Activated CD4-positive, alpha-beta T cell treated with anti-CD3 and anti-CD28 coated beads, Interleukin-2, amount 50 U/mL, for 1 hour (primary cell): ENCODE measurements at regions not wholly inside any gene's neighbourhood (a gene's known extent, or its start where the extent isn't known, plus 50 kb on each side); places are given as distances from the start of the nearest gene placed in this dataset.

Experiments
- DNase-seq: peaks from one replicate; pipeline ENCODE4 v3.0.0-alpha.2; 2020

DNA sequence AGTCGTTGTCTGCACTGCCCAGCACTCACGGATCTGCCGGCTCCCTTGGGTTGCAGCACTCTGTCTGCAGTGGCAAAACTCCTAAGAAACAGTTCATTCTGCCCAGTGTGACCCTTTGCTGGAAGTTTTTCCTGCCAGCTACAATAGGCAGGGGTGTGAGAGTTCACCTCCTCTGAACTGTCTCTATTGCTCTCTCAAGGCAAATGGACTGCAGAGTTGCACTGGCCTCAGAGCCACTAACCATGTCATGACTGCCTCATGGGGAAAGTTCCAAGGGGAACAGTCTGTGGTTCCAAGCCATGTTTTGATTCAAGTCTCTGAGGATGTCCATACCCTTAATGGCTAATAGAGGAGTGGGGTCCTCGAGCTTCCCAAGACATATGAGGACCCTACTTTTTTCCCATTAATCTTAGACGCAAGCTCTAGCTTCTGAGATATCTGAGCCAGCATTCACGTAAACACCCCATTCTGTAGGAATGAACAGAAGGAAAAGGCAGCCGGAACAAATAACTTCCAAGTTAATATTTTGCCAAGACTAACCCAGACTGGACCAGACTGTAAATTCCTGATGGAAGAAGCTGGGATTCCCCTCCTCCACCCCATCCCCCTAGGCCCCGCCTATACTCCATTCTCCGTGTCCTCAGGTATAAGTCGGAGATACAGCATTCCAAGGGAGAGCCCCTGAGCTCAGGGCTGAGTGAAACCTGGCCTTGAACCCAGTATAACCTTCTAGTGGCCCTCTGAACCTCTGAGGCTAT, 93.8 kb upstream of the AKT3 start:
- no peak for DNase-seq

- no peak for DNase-seq
These were observed 92.4 kb upstream of the AKT3 start for GRCh38 chr1:243942196-243943150.

- DNase-seq: no peak
These were observed 90.4 kb upstream of the AKT3 start for GRCh38 chr1:243940451-243940850.

DNA sequence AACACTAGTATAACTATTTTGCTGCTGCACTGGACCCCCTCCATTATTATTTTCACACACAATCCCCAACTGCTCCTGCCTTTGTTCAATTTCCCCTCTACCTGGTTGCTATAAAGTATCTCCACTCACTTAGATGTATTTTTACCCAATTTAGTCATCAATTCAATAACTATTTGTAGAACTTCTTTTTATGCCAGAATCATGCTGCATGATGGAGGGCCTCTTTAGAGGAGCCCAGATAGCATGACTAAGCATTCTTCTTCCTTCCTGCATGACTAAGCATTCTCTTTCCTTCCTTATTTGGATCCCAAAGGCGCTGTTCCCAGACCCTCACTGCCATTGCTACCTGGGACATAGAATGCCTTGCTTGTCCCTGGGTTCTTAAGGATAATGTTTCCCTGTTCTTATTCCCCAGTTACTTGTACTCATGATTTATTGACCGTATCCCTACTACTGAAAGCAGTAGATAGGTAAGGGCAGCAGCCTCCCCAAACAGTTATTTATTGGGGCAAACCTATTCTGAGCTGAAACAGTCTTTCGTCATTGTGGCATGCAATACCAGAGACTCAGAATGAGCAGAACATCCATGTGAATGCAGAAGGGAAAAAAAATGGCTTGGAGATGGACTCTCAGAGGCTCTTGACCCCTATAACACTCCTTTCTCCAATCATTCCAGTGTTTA, 89.3 kb upstream of the AKT3 start:
- no peak for DNase-seq

- DNase-seq: no peak
These were observed 88.2 kb upstream of the AKT3 start for GRCh38 chr1:243938208-243938607.

DNA sequence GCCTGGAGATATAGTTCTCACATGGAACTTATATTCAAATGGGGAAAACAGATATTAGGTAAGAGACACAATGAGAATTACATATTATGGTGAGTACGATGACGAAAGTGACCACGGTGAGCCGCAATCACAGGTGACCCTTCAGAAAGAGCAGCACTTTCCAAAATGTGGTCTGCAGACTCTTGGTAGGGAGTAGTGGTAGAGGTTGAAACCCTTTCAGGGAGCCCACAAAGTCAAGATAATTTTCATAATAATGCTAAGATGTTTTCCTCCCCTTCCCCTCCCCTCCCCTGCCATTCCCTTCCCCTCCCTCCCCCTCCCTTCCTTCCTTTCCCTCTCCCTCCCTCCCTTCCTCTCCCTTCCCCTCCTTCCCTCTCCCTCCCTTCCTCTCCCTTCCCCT, 83.5 kb upstream of the AKT3 start:
- no peak for DNase-seq

- DNase-seq: no peak
These were observed 81.9 kb upstream of the AKT3 start for GRCh38 chr1:243931957-243932356.

- no peak for DNase-seq
These were observed 81.0 kb upstream of the AKT3 start for GRCh38 chr1:243930822-243931671.

DNA sequence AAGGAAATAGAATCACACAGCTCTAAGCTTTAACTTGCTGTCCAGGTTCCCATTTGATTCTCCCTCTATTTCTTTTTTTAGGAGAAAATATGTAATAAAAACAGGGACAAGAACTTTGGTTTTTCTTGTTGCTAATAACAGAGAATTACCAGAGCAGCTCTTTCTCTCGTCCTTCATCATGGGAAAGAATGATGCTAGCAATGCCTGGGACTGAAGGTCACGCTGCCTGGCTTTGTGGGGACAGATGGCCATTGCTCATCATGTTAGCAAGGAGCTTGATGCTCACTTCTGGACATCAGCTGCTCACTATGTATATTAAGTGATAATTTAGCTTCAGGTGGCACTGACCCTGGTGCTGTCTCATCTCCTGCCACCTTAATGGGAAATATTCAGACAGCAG, 77.3 kb upstream of the AKT3 start:
- no peak for DNase-seq

- no peak for DNase-seq
These were observed 76.8 kb upstream of the AKT3 start for GRCh38 chr1:243926803-243927245.

DNA sequence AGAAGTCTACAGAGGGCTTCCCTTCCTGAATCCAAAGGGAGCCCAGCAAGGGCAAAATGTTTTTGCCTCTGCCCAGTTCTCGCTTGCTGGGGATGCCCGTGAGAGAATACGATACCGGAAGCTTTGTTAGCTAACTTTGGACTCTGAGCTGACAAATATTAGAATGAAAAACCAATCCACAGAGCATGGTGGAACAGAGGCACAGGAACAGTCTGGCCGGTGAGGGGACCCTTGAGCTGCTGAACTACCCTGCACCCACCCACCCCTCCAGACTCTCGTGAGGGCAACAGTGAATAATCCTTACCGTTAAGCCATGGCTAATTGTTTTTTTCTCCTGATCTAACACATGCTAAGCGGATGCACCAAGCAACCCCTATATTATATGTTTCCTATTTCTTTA, 76.3 kb upstream of the AKT3 start:
- DNase-seq: no peak

DNA sequence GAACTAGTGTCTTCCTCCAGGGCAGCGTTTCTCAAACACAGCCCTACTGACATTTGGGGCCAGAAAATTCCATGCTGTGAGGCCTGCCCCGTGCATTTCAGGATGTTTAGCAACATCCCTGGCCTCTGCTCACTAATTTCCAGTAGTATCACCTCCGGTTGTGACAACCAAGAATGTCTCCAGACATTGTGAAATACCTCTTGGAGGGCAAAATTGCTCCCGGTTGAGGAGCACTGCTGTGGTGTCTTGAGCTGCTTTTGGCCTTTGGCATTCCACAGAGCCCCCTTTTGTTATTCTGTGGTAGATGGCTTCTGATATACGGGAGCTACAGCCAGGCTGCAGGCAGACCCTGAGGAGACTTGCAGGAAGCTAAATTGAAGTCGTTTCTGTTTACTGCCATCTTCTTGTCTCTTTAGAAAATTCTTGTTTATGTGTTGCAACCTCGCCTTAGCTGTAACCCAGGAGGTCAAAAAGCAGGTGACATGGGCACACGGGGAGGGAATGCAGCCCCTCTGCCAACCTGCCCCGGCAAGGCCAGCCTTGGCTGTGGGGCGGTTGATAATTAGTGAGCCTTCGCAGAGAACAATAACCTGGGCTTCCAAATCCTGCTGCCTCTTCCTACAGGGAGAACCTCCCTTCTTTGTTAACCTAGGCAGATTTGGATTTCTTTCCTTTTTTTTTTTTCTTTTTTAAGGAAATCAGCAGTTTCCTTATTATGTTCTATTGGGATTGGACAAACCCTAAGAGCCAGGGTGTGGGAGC, 74.7 kb upstream of the AKT3 start:
- no peak for DNase-seq

DNA sequence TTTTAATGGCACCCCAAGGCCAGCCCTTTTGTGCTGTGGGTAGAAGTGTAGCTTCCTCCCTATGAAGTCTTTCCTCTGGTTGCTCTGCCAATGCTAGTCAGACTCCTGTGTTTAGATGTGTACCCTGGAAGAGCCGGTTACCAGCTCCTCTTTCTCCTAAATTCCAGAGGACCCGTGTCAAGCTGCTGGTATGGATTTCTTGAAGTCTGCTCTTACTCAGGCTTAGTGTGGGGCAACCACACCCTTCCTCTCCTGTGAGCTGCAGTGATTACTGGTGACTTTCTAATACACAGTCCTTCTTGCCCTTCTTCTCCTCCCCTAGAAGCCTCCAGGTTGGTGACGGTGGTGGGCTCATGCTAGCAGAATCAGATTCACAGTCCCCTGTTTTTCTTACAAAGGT, 74.1 kb upstream of the AKT3 start:
- DNase-seq: no peak

DNA sequence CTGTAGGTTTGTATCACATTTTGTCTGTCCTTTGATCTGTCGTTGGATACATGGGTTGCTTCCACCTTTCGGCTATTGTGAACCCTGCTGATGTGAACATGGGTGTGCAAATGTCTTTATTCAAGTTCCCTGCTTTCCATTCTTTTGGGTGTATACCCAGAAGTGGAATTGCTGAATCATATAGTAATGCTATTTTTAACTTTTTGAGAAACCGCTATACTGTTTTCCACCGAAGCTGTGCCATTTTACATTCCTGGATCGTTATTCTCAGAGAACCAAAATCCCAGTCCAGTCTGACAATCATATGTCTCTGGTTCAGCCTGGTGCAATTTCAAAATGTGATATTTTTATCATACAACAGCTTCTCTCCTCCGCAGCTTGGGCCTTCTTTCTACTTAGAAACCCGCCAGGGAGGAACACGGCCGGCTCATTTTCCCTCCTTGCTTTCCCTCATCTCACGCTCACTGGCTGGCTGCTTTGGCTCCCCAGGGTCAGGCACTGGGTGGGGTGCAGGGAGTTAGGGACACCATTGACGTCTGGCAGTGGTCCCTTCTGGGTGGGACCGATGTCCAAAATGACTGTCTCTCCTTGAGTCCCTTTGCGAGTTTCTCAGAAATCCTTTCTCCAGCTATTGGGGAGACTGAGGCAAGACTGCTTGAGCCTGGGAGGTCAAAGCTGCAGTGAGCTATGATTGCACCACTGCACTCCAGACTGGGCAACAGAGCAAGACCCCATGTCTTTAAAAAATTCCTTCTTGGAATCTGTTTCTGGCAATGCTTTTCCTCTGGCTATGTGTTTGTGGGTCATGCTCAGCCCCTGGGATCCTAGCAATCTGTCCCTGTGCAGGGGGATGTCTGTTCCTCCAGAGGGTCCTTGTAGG, 73.5 kb upstream of the AKT3 start:
- no peak for DNase-seq

GRCh38 chr1:243921111-243921510, 71.1 kb upstream of the AKT3 start:
- no peak for DNase-seq

GRCh38 chr1:243917863-243918565, 68.0 kb upstream of the AKT3 start:
- DNase-seq: no peak

GRCh38 chr1:243917177-243917862, 67.3 kb upstream of the AKT3 start:
- no peak for DNase-seq

DNA sequence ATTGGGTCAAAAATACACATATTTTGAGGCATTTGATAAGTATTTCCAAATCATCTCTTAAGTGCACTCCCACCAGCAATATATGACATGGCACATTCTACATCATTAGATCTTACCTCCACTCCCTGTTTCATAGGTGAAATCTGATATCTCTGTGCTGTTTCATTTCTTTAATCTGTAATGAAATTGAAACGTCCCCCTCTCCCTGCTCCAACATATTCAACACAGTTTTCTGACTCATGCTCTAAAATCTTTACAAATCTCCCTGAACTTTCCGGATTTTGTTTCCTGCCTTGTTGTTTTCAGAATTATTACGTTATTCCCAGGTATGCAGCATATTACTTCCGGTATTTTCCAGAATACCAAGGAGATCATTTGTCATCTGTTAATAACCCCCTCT, 66.1 kb upstream of the AKT3 start:
- DNase-seq: no peak

DNA sequence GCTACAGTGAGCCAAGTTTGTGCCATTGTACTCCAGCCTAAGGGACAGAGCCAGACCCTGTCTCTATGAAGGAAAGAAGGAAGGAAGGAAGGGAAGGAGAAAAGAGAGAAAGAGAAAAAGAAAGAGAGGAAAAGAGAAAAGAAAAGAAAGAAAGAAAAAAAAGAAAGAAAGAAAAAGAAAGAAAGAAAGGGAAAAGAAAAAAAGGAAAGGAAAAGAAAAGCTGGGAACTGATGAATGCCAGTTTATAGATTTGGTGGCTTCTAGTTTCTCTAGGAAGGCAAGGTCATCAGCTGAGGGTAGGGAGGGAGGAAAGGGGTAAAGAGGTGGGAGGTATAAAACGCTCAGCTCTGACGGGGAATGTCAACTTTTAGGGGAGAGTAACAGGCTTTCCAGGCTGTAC, 62.3 kb upstream of the AKT3 start:
- no peak for DNase-seq
